GM19239 (cell line): ENCODE measurements at regions not wholly inside any gene's neighbourhood (a gene's known extent, or its start where the extent isn't known, plus 50 kb on each side); places are given as distances from the start of the nearest gene placed in this dataset.
"Not testable (repeated sequence)": the region's sequence is repeated elsewhere in the genome, so short reads cannot be mapped to it uniquely, and the experiment has no call there.

ENCODE experiments used
- DNase-seq: peaks from one replicate; pipeline ENCODE4 v3.0.0; 2011; ENCODE audit warnings: low spot score; ENCODE audit not compliant: insufficient read length
- FAIRE-seq: peaks from 2 replicates; lab custom pipeline; 2011; peaks lifted over from hg19 to GRCh38; lab: Jason Lieb, UNC

GRCh38 chr7:68336594-68336993 lies 1261.7 kb upstream of the AUTS2 start:
- FAIRE-seq (no peak), DNase-seq (no peak)

GRCh38 chr7:68348401-68348800 lies 1249.9 kb upstream of the AUTS2 start:
- DNase-seq: no peak
- no peak for FAIRE-seq

- no peak for FAIRE-seq
- no peak for DNase-seq
These were observed 1235.3 kb upstream of the AUTS2 start for GRCh38 chr7:68362745-68363518.

GRCh38 chr7:68364886-68365625 lies 1233.2 kb upstream of the AUTS2 start:
- DNase-seq (no peak), FAIRE-seq (no peak)

- FAIRE-seq (no peak), DNase-seq (no peak)
These were observed 1226.3 kb upstream of the AUTS2 start for GRCh38 chr7:68371985-68372384.

GRCh38 chr7:68376131-68376661 lies 1222.1 kb upstream of the AUTS2 start:
- DNase-seq: no peak
- no peak for FAIRE-seq

GRCh38 chr7:68381731-68382130 lies 1216.5 kb upstream of the AUTS2 start:
- no peak for DNase-seq
- FAIRE-seq: no peak

GRCh38 chr7:68384581-68384980 lies 1213.7 kb upstream of the AUTS2 start:
- no peak for DNase-seq
- FAIRE-seq: no peak

GRCh38 chr7:68393051-68393450 lies 1205.2 kb upstream of the AUTS2 start:
- FAIRE-seq: no peak

GRCh38 chr7:68394131-68394530 lies 1204.1 kb upstream of the AUTS2 start:
- DNase-seq (no peak), FAIRE-seq (no peak)

More at GRCh38 chr7:68393051-68393450, 1205.2 kb upstream of the AUTS2 start:
- no peak for DNase-seq

GRCh38 chr7:68399991-68400590 lies 1198.2 kb upstream of the AUTS2 start:
- FAIRE-seq: no peak
- no peak for DNase-seq

- FAIRE-seq (no peak), DNase-seq (no peak)
These were observed 1197.5 kb upstream of the AUTS2 start for GRCh38 chr7:68400783-68401182.

GRCh38 chr7:68401313-68401712 lies 1197.0 kb upstream of the AUTS2 start:
- DNase-seq (no peak), FAIRE-seq (no peak)

- no peak for DNase-seq
These were observed 1191.8 kb upstream of the AUTS2 start for GRCh38 chr7:68406480-68406879.

GRCh38 chr7:68407460-68407859 lies 1190.8 kb upstream of the AUTS2 start:
- DNase-seq (no peak), FAIRE-seq (no peak)

More at GRCh38 chr7:68406480-68406879, 1191.8 kb upstream of the AUTS2 start:
- FAIRE-seq: no peak

GRCh38 chr7:68408873-68409272 lies 1189.4 kb upstream of the AUTS2 start:
- no peak for DNase-seq
- FAIRE-seq: no peak

GRCh38 chr7:68409851-68410250 lies 1188.4 kb upstream of the AUTS2 start:
- DNase-seq: no peak
- no peak for FAIRE-seq

- not testable (repeated sequence) for FAIRE-seq, DNase-seq
These were observed 1187.6 kb upstream of the AUTS2 start for GRCh38 chr7:68410693-68411092.

- no peak for DNase-seq
- no peak for FAIRE-seq
These were observed 1186.5 kb upstream of the AUTS2 start for GRCh38 chr7:68411742-68412141.

GRCh38 chr7:68414631-68415425 lies 1183.4 kb upstream of the AUTS2 start:
- FAIRE-seq (no peak), DNase-seq (no peak)
